IMR-90 (cell line): ENCODE measurements at regions not wholly inside any gene's neighbourhood (a gene's known extent, or its start where the extent isn't known, plus 50 kb on each side); places are given as distances from the start of the nearest gene placed in this dataset.

Source experiments
- ATAC-seq: fragments of 200-7000 bp; cut with Tn5 transposase; 2 replicates; pipeline ENCODE4 v1.9.1; 2020; ENCODE audit warnings: low read depth, mild to moderate bottlenecking, moderate library complexity
- BruUV-seq: library from RNA; stranded (reverse); fragments of 400-500 nt; replicated peaks from 2 replicates; lab custom pipeline; 2021; lab: Mats Ljungman, UMichigan
- CTCF ChIA-PET: fragments of 300-600 bp; formaldehyde crosslinking; extraction: SDS; loops from one replicate; lab custom pipeline; 2021; ENCODE audit warnings: antibody characterized with exemption; lab: Yijun Ruan, JAX
- POLR2A ChIA-PET: fragments of 300-600 bp; sonication (Branson Sonifier 250); formaldehyde crosslinking; loops from one replicate; lab custom pipeline; 2022; ENCODE audit warnings: antibody characterized with exemption; ENCODE audit not compliant: unreplicated experiment; lab: Charles Lee
- DNase-seq: peaks from one replicate; pipeline ENCODE4 v3.0.0; 2013
- H2AFZ ChIP-seq: replicated peaks from 2 replicates; pipeline ENCODE3; 2013; ENCODE audit warnings: low read length, mild to moderate bottlenecking; ENCODE audit not compliant: poor library complexity
- H2AK5ac ChIP-seq: 2 replicates; pipeline ENCODE4 v1.6.1; 2013; ENCODE audit warnings: low read depth, low read length, inconsistent platforms
- H2AK9ac ChIP-seq: replicated peaks from 2 replicates; pipeline ENCODE3; 2013; ENCODE audit warnings: mild to moderate bottlenecking, low read depth, low read length, moderate library complexity; ENCODE audit not compliant: poor library complexity
- H2BK120ac ChIP-seq: 2 replicates; pipeline ENCODE4 v1.6.1; 2013; ENCODE audit warnings: low read depth, low read length, inconsistent platforms
- H2BK15ac ChIP-seq: 3 replicates; pipeline ENCODE4 v1.6.1; 2013; ENCODE audit warnings: low read depth, low read length, inconsistent platforms
- H2BK20ac ChIP-seq: 2 replicates; pipeline ENCODE4 v1.6.1; 2013; ENCODE audit warnings: low read depth, mild to moderate bottlenecking, inconsistent platforms, low read length, moderate library complexity
- H2BK5ac ChIP-seq: 2 replicates; pipeline ENCODE4 v1.6.1; 2013; ENCODE audit warnings: mild to moderate bottlenecking, low read depth, low read length, inconsistent platforms; ENCODE audit not compliant: poor library complexity, severe bottlenecking
- H3K14ac ChIP-seq: replicated peaks from 2 replicates; pipeline ENCODE4 v1.6.1; 2013; ENCODE audit warnings: low read depth, low read length, inconsistent platforms
- H3K18ac ChIP-seq: 2 replicates; pipeline ENCODE4 v1.6.1; 2013; ENCODE audit warnings: low read depth, low read length, control low read depth
- H3K23ac ChIP-seq: 2 replicates; pipeline ENCODE4 v1.6.1; 2013; ENCODE audit warnings: low read depth, low read length, inconsistent platforms
- H3K27ac ChIP-seq: 2 replicates; pipeline ENCODE4 v1.5.1; 2013; ENCODE audit warnings: mild to moderate bottlenecking, control low read depth, low read length; ENCODE audit not compliant: insufficient read depth
- H3K27me3 ChIP-seq: 2 replicates; pipeline ENCODE4 v1.6.1; 2013; ENCODE audit warnings: low read length; ENCODE audit not compliant: control insufficient read depth, insufficient read depth
- H3K36me3 ChIP-seq: 2 replicates; pipeline ENCODE4 v1.6.1; 2013; ENCODE audit warnings: low read length, mixed read lengths; ENCODE audit not compliant: control insufficient read depth, insufficient read depth
- H3K4ac ChIP-seq: 2 replicates; pipeline ENCODE4 v1.6.1; 2013; ENCODE audit warnings: low read depth, low read length, inconsistent platforms
- H3K4me1 ChIP-seq: 2 replicates; pipeline ENCODE4 v1.6.1; 2013; ENCODE audit warnings: low read length, mixed read lengths; ENCODE audit not compliant: control insufficient read depth, insufficient read depth
- H3K4me2 ChIP-seq: 2 replicates; pipeline ENCODE4 v1.6.1; 2013; ENCODE audit warnings: low read depth, mild to moderate bottlenecking, control low read depth, low read length, moderate library complexity
- H3K4me3 ChIP-seq: 2 replicates; pipeline ENCODE4 v1.5.1; 2013; ENCODE audit warnings: low read depth, mild to moderate bottlenecking, control low read depth, low read length, moderate library complexity; ENCODE audit not compliant: insufficient read depth
- H3K56ac ChIP-seq: 2 replicates; pipeline ENCODE4 v1.6.1; 2013; ENCODE audit warnings: low read length, inconsistent platforms; ENCODE audit not compliant: insufficient read depth; ENCODE audit errors: extremely low read depth
- H3K79me1 ChIP-seq, 2 experiments: 2 replicates each; pipeline ENCODE4 v1.6.1; 2013; ENCODE audit warnings: low read length in 2 of 2, inconsistent platforms in 1 of 2, low read depth in 1 of 2
- H3K9ac ChIP-seq: 2 replicates; pipeline ENCODE4 v1.6.1; 2013; ENCODE audit warnings: low read depth, low read length, control low read depth
- H3K9me1 ChIP-seq: 2 replicates; pipeline ENCODE4 v1.6.1; 2013; ENCODE audit warnings: low read length, inconsistent platforms; ENCODE audit not compliant: insufficient read depth
- H3K9me3 ChIP-seq: 2 replicates; pipeline ENCODE4 v1.6.1; 2013; ENCODE audit warnings: low read length; ENCODE audit not compliant: control insufficient read depth, insufficient read depth
- H4K20me1 ChIP-seq: 2 replicates; pipeline ENCODE4 v1.6.1; 2013; ENCODE audit warnings: low read length, inconsistent platforms; ENCODE audit not compliant: insufficient read depth
- H4K5ac ChIP-seq: 2 replicates; pipeline ENCODE4 v1.6.1; 2013; ENCODE audit warnings: mild to moderate bottlenecking, low read depth, low read length, control low read depth
- H4K8ac ChIP-seq, 2 experiments: 2 replicates each; pipeline ENCODE4 v1.6.1; 2013; ENCODE audit warnings: low read depth in 2 of 2, low read length in 2 of 2, control low read depth in 1 of 2, inconsistent platforms in 1 of 2
- H4K91ac ChIP-seq: 2 replicates; pipeline ENCODE4 v1.6.1; 2013; ENCODE audit warnings: low read depth, low read length, inconsistent platforms; ENCODE audit not compliant: insufficient read depth
- CEBPB ChIP-seq: IDR thresholded peaks from 2 replicates; pipeline ENCODE4 v1.6.1; 2012; ENCODE audit warnings: low read depth, low read length, improper control_type of control experiment
- CHD1 ChIP-seq: IDR thresholded peaks from 2 replicates; pipeline ENCODE4 v1.6.1; 2012; ENCODE audit warnings: low read depth, low read length, improper control_type of control experiment
- CTCF ChIP-seq: conservative IDR thresholded peaks from 2 replicates; pipeline ENCODE4 v1.5.1; 2012; ENCODE audit warnings: mild to moderate bottlenecking, low read depth, low read length, improper control_type of control experiment
- ELK1 ChIP-seq: fragments of 150-350 bp; IDR thresholded peaks from 2 replicates; pipeline ENCODE4 v1.6.1; 2016; ENCODE audit warnings: low read depth, mild to moderate bottlenecking, low read length, moderate library complexity, borderline replicate concordance
- MAFK ChIP-seq: IDR thresholded peaks from 2 replicates; pipeline ENCODE4 v1.6.1; 2012; ENCODE audit warnings: low read depth, low read length, improper control_type of control experiment
- MAZ ChIP-seq: IDR thresholded peaks from 2 replicates; pipeline ENCODE4 v1.6.1; 2012; ENCODE audit warnings: low read depth, mild to moderate bottlenecking, low read length, improper control_type of control experiment, moderate library complexity, borderline replicate concordance
- NFE2L2 ChIP-seq: fragments of 150-350 bp; IDR thresholded peaks from 2 replicates; pipeline ENCODE4 v1.6.1; 2016; ENCODE audit warnings: low read depth, mild to moderate bottlenecking, low read length
- POLR2A ChIP-seq: IDR thresholded peaks from 2 replicates; pipeline ENCODE4 v1.6.1; 2012; ENCODE audit warnings: mild to moderate bottlenecking, low read depth, low read length
- RAD21 ChIP-seq: IDR thresholded peaks from 2 replicates; pipeline ENCODE4 v1.6.1; 2012; ENCODE audit warnings: low read length, improper control_type of control experiment
- RCOR1 ChIP-seq: IDR thresholded peaks from 2 replicates; pipeline ENCODE4 v1.6.1; 2012; ENCODE audit warnings: mild to moderate bottlenecking, low read length, improper control_type of control experiment; ENCODE audit not compliant: insufficient replicate concordance
- RFX5 ChIP-seq: IDR thresholded peaks from 2 replicates; pipeline ENCODE4 v1.8.0; 2012; ENCODE audit warnings: low read depth, mild to moderate bottlenecking, low read length, moderate library complexity
- SMC3 ChIP-seq: fragments of 150-350 bp; IDR thresholded peaks from 2 replicates; pipeline ENCODE4 v1.6.1; 2016; ENCODE audit warnings: low read depth, mild to moderate bottlenecking, antibody characterized with exemption, low read length, moderate library complexity
- USF2 ChIP-seq: fragments of 150-350 bp; IDR thresholded peaks from 2 replicates; pipeline ENCODE4 v1.6.1; 2017; ENCODE audit warnings: mild to moderate bottlenecking, antibody characterized with exemption, low read length, low read depth
- WGBS, 2 experiments: methylation state at CpG; one replicate each; pipeline versions ENCODE4 v1.1.5 to v1.1.7; 2013; ENCODE audit warnings: missing lambda C conversion rate in 2 of 2; ENCODE audit not compliant: insufficient read length in 1 of 2; ENCODE audit errors: extremely low coverage in 2 of 2; 5-methylcytosine and 5-hydroxymethylcytosine counted together
- dilution Hi-C: fragments of 300-500 bp; cut with HindIII; formaldehyde crosslinking; loops from one replicate; pipeline ENCODE4 v1.14.3; 2018; ENCODE audit warnings: low sequenced_read_pairs; ENCODE audit not compliant: unreplicated experiment
- in situ Hi-C: fragments of 300-500 bp; cut with MboI; formaldehyde crosslinking; loops from 3 replicates; pipeline ENCODE4 v1.14.3; 2019; ENCODE audit warnings: low sequenced_read_pairs, inconsistent platforms, mixed read lengths
- intact Hi-C: fragments of 100-400 bp; cut with micrococcal nuclease; formaldehyde crosslinking; loops from 2 replicates; pipeline ENCODE4 v1.10.0; 2022

- no peak overlapping the region for H2AK9ac ChIP-seq
- no peak overlapping the region for H2BK120ac ChIP-seq
- H3K9ac ChIP-seq = no peak overlapping the region
- no peaks in the 10 kb centered on the region for H3K9me1 ChIP-seq
- no peak overlapping the region for H3K14ac ChIP-seq
- WGBS, 2 experiments = 40% methylated on average over 2 of the region's 8 CpGs; no CpG with 5 or more reads in 1 of the 2 experiments
- no peaks in the 10 kb centered on the region for H3K9me3 ChIP-seq
- H2BK20ac ChIP-seq = no peak overlapping the region
- no peak overlapping the region for H2BK5ac ChIP-seq
- H3K4me1 ChIP-seq = peaks cover 7% of the 10 kb centered on the region; the same call in 1 of the 2 replicates
- ChIA-PET POLR2A (no interaction called here), CTCF (no interaction called here)
- no peaks in the 10 kb centered on the region for H3K36me3 ChIP-seq
- dilution Hi-C loops (no loop called here), intact Hi-C loops (loop anchor here (10.0 kb wide), 1 partner anchor 276 kb away; no protein-coding TSS in a partner anchor), in situ Hi-C loops (no loop called here)
- H3K23ac ChIP-seq = no peak overlapping the region
- no peak overlapping the region for H2BK15ac ChIP-seq
- no peak overlapping the region for H3K4me3 ChIP-seq
- TF ChIP-seq CHD1 = no peak
- no peak for TF ChIP-seq RCOR1
- TF ChIP-seq MAFK = no peak
- no peak for TF ChIP-seq CTCF
- TF ChIP-seq MAZ = no peak
- no peak for TF ChIP-seq USF2
- no peak for TF ChIP-seq NFE2L2
- no peak for TF ChIP-seq ELK1
- no peak for TF ChIP-seq RFX5
- no peak for TF ChIP-seq SMC3
- TF ChIP-seq RAD21 = no peak
- TF ChIP-seq CEBPB = no peak
- TF ChIP-seq POLR2A = no peak
- no TSS peak for BruUV-seq
- no peaks in the 10 kb centered on the region for H4K20me1 ChIP-seq
- no peaks in the 10 kb centered on the region for H3K79me1 ChIP-seq
- no peak overlapping the region for H3K4me2 ChIP-seq
- ATAC-seq (no peak), DNase-seq (no peak)
- H3K18ac ChIP-seq = no peak overlapping the region
- no peak overlapping the region for H4K8ac ChIP-seq
- no peak overlapping the region for H3K4ac ChIP-seq
- no peak overlapping the region for H4K5ac ChIP-seq
- peaks cover 26% of the 10 kb centered on the region for H3K27me3 ChIP-seq
- H2AK5ac ChIP-seq = no peak overlapping the region
- H4K91ac ChIP-seq = no peak overlapping the region
- no peak overlapping the region for H3K27ac ChIP-seq
- no peak overlapping the region for H2AFZ ChIP-seq
- no peak overlapping the region for H3K56ac ChIP-seq
Measured at GRCh38 chr17:77738751-77739531, 219.6 kb upstream of the TNRC6C start.
